ENCODE measurements at regions not wholly inside any gene's neighbourhood (a gene's known extent, or its start where the extent isn't known, plus 50 kb on each side); places are given as distances from the start of the nearest gene placed in this dataset.

- Histone ChIP-seq H3K27me3 (no peaks in the 10 kb centered on the region), H3K4me1 (ENCODE audit: control insufficient read depth in 1 of 2, insufficient read depth in 1 of 2, low read depth in 1 of 2, low read length in 1 of 2) (no peaks in the 10 kb centered on the region), H3K4me3 (ENCODE audit: low read depth in 1 of 2, low read length in 1 of 2) (no peak overlapping the region), H3K9me3 (no peaks in the 10 kb centered on the region), H3K27ac (no peak overlapping the region), H3K36me3 (no peaks in the 10 kb centered on the region)
- no peak for TF ChIP-seq CTCF (IDR thresholded peaks at IDR 0.05)
Measured at GRCh38 chr21:30014886-30015285, 75.1 kb upstream of the GRIK1 start.

- Histone ChIP-seq H3K4me1 (ENCODE audit: control insufficient read depth in 1 of 2, insufficient read depth in 1 of 2, low read depth in 1 of 2, low read length in 1 of 2) (no peaks in the 10 kb centered on the region), H3K27ac (no peak overlapping the region), H3K27me3 (no peaks in the 10 kb centered on the region), H3K4me3 (ENCODE audit: low read depth in 1 of 2, low read length in 1 of 2) (no peak overlapping the region), H3K36me3 (no peaks in the 10 kb centered on the region), H3K9me3 (no peaks in the 10 kb centered on the region)
- TF ChIP-seq CTCF (IDR thresholded peaks at IDR 0.05) = no peak
Measured at GRCh38 chr21:29991624-29992023, 51.8 kb upstream of the GRIK1 start.

GRCh38 chr21:29989634-29990234 is 49.9 kb upstream of the GRIK1 start:
- Histone ChIP-seq H3K9me3 (no peaks in the 10 kb centered on the region), H3K27ac (no peak overlapping the region), H3K4me3 (ENCODE audit: low read depth in 1 of 2, low read length in 1 of 2) (no peak overlapping the region), H3K36me3 (no peaks in the 10 kb centered on the region), H3K27me3 (no peaks in the 10 kb centered on the region), H3K4me1 (ENCODE audit: control insufficient read depth in 1 of 2, insufficient read depth in 1 of 2, low read depth in 1 of 2, low read length in 1 of 2) (no peaks in the 10 kb centered on the region)
- no peak for TF ChIP-seq CTCF (IDR thresholded peaks at IDR 0.05)

Measured in neutrophil (primary cell).